Upper lobe of left lung (tissue), 4 donors: ENCODE measurements at regions not wholly inside any gene's neighbourhood (a gene's known extent, or its start where the extent isn't known, plus 50 kb on each side); places are given as distances from the start of the nearest gene placed in this dataset.

Source experiments
- CTCF ChIP-seq, 6 experiments: fragments of 450-650 bp in 4 of 6; fragments of 200-600 bp in 2 of 6; sonication (generic) in 2 of 6; IDR thresholded peaks; one replicate each; pipeline ENCODE4 v1.5.1; 2016 to 2019; ENCODE audit warnings: antibody characterized with exemption in 6 of 6
- EP300 ChIP-seq, 4 donors: sonication (generic); formaldehyde crosslinking; IDR thresholded peaks; one replicate each; pipeline ENCODE4 v1.5.1; 2017; ENCODE audit warnings: antibody characterized with exemption in 4 of 4, control low read depth in 2 of 4
- POLR2A ChIP-seq, 4 donors: fragments of 450-650 bp; IDR thresholded peaks; one replicate each; pipeline ENCODE4 v1.5.1; 2016 to 2017; ENCODE audit warnings: antibody characterized with exemption in 4 of 4, mild to moderate bottlenecking in 2 of 4
- POLR2AphosphoS5 ChIP-seq, 2 donors: sonication (generic); formaldehyde crosslinking; IDR thresholded peaks; one replicate each; pipeline ENCODE4 v1.5.1; 2017; ENCODE audit warnings: antibody characterized with exemption in 2 of 2

DNA sequence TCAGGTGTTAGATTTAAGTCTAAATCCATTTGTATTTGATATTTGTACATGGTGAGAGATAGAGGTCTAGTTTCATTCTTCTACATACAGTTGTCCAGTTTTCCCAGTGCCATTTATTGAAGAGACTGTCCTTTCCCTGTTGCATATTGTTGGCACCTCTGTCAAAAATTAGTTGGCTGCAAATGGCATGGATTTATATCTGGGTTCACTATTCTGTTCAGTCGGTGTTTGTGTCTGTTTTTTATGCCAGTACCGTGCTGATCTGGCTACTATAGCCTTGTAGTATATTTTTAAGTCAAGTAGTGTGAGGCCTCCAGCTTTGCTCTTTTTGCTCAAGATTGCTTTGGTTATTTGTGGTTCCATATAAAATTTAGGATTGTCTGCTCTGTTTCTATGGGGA is 176.2 kb upstream of the DMRT1 start:
- no peak for TF ChIP-seq CTCF (IDR thresholded peaks at IDR 0.05)
- TF ChIP-seq POLR2A (IDR thresholded peaks at IDR 0.05), result no peak
- no peak for TF ChIP-seq POLR2AphosphoS5 (IDR thresholded peaks at IDR 0.05)
- no peak for TF ChIP-seq EP300 (IDR thresholded peaks at IDR 0.05)
